Smooth muscle cell (in vitro differentiated cells): ENCODE measurements at regions not wholly inside any gene's neighbourhood (a gene's known extent, or its start where the extent isn't known, plus 50 kb on each side); places are given as distances from the start of the nearest gene placed in this dataset.

Experiments used
- DNase-seq: peaks from one replicate; lab custom pipeline; 2025; ENCODE audit not compliant: unreplicated experiment; lab: John Stamatoyannopoulos, UW
- H2AFZ ChIP-seq: fragments of 200-600 bp; sonication (generic); 2 replicates; pipeline ENCODE4 v1.6.0; 2016; ENCODE audit warnings: antibody characterized with exemption, low read depth, mild to moderate bottlenecking
- H3F3A ChIP-seq: fragments of 200-600 bp; sonication (generic); 2 replicates; pipeline ENCODE4 v1.6.0; 2017; ENCODE audit warnings: antibody characterized with exemption, low read depth
- H3K27ac ChIP-seq: fragments of 200-600 bp; sonication (generic); 2 replicates; pipeline ENCODE4 v1.5.1; 2016; ENCODE audit warnings: low read depth, mild to moderate bottlenecking
- H3K27me3 ChIP-seq: fragments of 200-600 bp; sonication (generic); 2 replicates; pipeline ENCODE4 v1.6.1; 2016; ENCODE audit warnings: low read depth, mild to moderate bottlenecking
- H3K36me3 ChIP-seq: fragments of 200-600 bp; sonication (generic); 2 replicates; pipeline ENCODE4 v1.5.1; 2016; ENCODE audit warnings: low read depth
- H3K4me1 ChIP-seq: fragments of 200-600 bp; sonication (generic); 2 replicates; pipeline ENCODE4 v1.5.1; 2016; ENCODE audit warnings: low read depth
- H3K4me2 ChIP-seq: fragments of 200-600 bp; sonication (generic); 2 replicates; pipeline ENCODE4 v1.6.0; 2016; ENCODE audit warnings: mild to moderate bottlenecking
- H3K4me3 ChIP-seq: fragments of 200-600 bp; sonication (generic); 2 replicates; pipeline ENCODE4 v1.5.1; 2016; ENCODE audit warnings: mild to moderate bottlenecking
- H3K79me2 ChIP-seq: fragments of 200-600 bp; sonication (generic); 2 replicates; pipeline ENCODE4 v1.6.0; 2016; ENCODE audit warnings: low read depth, mild to moderate bottlenecking
- H3K9ac ChIP-seq: fragments of 200-600 bp; sonication (generic); 2 replicates; pipeline ENCODE4 v1.6.0; 2016; ENCODE audit warnings: low read depth
- H3K9me3 ChIP-seq: fragments of 200-600 bp; sonication (generic); replicated peaks from 2 replicates; pipeline ENCODE4 v1.5.1; 2016; ENCODE audit warnings: low read depth
- H4K20me1 ChIP-seq: fragments of 200-600 bp; sonication (generic); 2 replicates; pipeline ENCODE4 v1.6.0; 2016; ENCODE audit warnings: low read depth
- WGBS: methylation state at CpG from one replicate; pipeline ENCODE4 v1.1.7; 2016; ENCODE audit warnings: low lambda C conversion rate; 5-methylcytosine and 5-hydroxymethylcytosine counted together
- TF ChIP-seq, protein P1 (sequence below): fragments of 200-600 bp; sonication (generic); IDR thresholded peaks from 2 replicates; pipeline ENCODE4 v1.5.1; 2017; ENCODE audit warnings: borderline replicate concordance, mild to moderate bottlenecking, antibody characterized with exemption; ENCODE audit not compliant: insufficient read depth, poor library complexity, severe bottlenecking

DNA sequence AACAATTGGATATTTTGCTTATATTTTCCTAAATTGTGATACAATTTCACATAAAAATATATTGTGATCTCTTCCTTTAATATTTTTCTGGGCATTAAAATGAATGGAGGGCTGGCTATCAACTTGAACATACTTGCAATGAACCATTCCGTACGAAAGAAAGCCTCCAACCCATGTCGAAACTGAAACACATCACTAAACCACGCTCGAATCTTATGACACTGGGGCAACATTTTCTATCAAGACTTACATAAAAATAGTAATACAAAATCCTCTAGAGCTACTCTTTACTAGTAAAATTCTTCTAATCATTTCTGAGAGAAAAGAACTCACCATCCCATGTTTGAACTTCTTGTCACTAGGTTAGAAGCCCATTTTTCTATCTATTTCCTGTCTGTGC, 132.8 kb upstream of the DOK6 start:
- H2AFZ ChIP-seq, result no peak overlapping the region
- no peak overlapping the region for H3K4me2 ChIP-seq
- H3K79me2 ChIP-seq, result no peaks in the 10 kb centered on the region
- no peaks in the 10 kb centered on the region for H3F3A ChIP-seq
- WGBS, result 92% methylated on average over 5 of the region's 5 CpGs
- H3K36me3 ChIP-seq, result no peaks in the 10 kb centered on the region
- no peak overlapping the region for H3K27ac ChIP-seq
- H3K9ac ChIP-seq, result no peak overlapping the region
- no peaks in the 10 kb centered on the region for H3K4me1 ChIP-seq
- no peak overlapping the region for H3K4me3 ChIP-seq
- no peaks in the 10 kb centered on the region for H3K27me3 ChIP-seq
- no peaks in the 10 kb centered on the region for H4K20me1 ChIP-seq
- TF ChIP-seq, protein P1, sequence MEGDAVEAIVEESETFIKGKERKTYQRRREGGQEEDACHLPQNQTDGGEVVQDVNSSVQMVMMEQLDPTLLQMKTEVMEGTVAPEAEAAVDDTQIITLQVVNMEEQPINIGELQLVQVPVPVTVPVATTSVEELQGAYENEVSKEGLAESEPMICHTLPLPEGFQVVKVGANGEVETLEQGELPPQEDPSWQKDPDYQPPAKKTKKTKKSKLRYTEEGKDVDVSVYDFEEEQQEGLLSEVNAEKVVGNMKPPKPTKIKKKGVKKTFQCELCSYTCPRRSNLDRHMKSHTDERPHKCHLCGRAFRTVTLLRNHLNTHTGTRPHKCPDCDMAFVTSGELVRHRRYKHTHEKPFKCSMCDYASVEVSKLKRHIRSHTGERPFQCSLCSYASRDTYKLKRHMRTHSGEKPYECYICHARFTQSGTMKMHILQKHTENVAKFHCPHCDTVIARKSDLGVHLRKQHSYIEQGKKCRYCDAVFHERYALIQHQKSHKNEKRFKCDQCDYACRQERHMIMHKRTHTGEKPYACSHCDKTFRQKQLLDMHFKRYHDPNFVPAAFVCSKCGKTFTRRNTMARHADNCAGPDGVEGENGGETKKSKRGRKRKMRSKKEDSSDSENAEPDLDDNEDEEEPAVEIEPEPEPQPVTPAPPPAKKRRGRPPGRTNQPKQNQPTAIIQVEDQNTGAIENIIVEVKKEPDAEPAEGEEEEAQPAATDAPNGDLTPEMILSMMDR, result no peak
- H3K9me3 ChIP-seq, result no peaks in the 10 kb centered on the region
- DNase-seq, result no peak

DNA sequence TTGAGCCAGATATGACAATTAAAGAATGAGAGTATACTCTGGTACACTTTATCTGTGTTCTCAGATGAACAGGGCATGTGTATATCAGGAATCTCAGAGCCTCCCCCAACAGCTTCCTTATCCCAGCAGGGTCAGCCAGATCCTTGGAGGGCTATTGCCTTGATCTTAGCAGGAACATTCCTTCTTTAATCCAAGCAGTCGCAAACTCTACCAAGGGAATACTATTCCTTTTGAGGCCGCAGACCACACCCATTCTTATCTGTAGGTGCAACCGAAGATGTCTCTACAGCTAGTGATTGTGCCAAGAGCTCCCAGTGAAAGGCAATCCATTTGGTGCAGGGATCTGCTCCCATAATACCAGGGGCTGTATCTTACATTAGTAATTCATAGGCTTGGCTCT, 118.3 kb upstream of the DOK6 start:
- Histone ChIP-seq H3K27me3 (no peaks in the 10 kb centered on the region), H3K79me2 (no peaks in the 10 kb centered on the region), H3K4me3 (no peak overlapping the region), H2AFZ (no peak overlapping the region), H3F3A (no peaks in the 10 kb centered on the region), H3K27ac (no peak overlapping the region), H3K4me2 (no peak overlapping the region), H3K36me3 (no peaks in the 10 kb centered on the region), H4K20me1 (no peaks in the 10 kb centered on the region), H3K9ac (no peak overlapping the region), H3K9me3 (no peaks in the 10 kb centered on the region), H3K4me1 (no peaks in the 10 kb centered on the region)
- TF ChIP-seq, protein P1, result no peak
- 54% methylated on average over 3 of the region's 3 CpGs for WGBS
- DNase-seq, result no peak

DNA sequence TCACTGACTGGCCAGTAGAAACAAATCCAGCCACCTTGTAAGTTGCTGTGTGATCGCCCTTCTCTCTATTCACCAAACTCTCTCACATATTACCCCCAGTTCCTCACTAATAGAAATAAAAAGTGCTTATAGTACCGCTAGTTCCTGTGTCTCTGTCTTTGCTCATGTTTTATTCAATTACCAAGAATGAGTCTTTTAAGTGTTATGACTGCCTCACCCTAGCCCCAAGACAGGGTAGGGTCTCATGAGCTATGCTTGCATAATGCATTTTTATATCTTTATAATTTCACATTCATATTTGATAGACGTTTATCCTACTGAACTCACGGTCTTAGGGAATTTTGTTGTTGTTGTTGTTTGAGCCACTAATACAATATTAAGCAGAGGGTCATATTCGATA, 109.6 kb upstream of the DOK6 start:
- Histone ChIP-seq H2AFZ (no peak overlapping the region), H3K4me1 (no peaks in the 10 kb centered on the region), H3K27ac (no peak overlapping the region), H3K36me3 (no peaks in the 10 kb centered on the region), H3F3A (no peaks in the 10 kb centered on the region), H3K4me3 (no peak overlapping the region), H3K79me2 (no peaks in the 10 kb centered on the region), H3K4me2 (no peak overlapping the region), H3K27me3 (no peaks in the 10 kb centered on the region), H3K9ac (no peak overlapping the region), H3K9me3 (no peaks in the 10 kb centered on the region), H4K20me1 (no peaks in the 10 kb centered on the region)
- 89% methylated on average over 5 of the region's 5 CpGs for WGBS
- DNase-seq, result no peak
- TF ChIP-seq, protein P1, result no peak

DNA sequence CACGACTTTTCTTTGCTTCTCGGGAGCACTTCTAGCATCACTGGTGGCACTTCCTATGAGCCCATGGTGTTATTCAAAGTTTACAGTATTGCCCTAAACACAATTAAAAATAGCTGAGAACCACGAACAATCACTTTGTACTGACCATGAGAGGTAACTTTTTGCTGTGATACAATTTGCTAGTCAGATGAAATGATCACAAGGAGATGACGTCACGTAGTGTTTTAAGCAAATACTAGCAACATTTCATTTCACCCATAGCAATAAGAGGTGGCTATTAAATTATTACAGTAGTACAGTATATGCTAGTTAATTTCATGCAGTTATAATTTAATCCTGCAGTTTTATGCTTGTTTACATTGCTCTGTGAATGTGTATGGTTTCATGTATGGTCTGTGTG, 108.9 kb upstream of the DOK6 start:
- TF ChIP-seq, protein P1, result no peak
- Histone ChIP-seq H3K79me2 (no peaks in the 10 kb centered on the region), H3K9ac (no peak overlapping the region), H3F3A (no peaks in the 10 kb centered on the region), H3K4me3 (no peak overlapping the region), H3K36me3 (no peaks in the 10 kb centered on the region), H4K20me1 (no peaks in the 10 kb centered on the region), H3K27me3 (no peaks in the 10 kb centered on the region), H3K4me1 (no peaks in the 10 kb centered on the region), H3K27ac (no peak overlapping the region), H2AFZ (no peak overlapping the region), H3K9me3 (no peaks in the 10 kb centered on the region), H3K4me2 (no peak overlapping the region)
- no peak for DNase-seq
- WGBS, result 90% methylated on average over 5 of the region's 5 CpGs
